ENCODE measurements at regions not wholly inside any gene's neighbourhood (a gene's known extent, or its start where the extent isn't known, plus 50 kb on each side); places are given as distances from the start of the nearest gene placed in this dataset.
"Not testable (repeated sequence)": the region's sequence is repeated elsewhere in the genome, so short reads cannot be mapped to it uniquely, and the experiment has no call there.

DNA sequence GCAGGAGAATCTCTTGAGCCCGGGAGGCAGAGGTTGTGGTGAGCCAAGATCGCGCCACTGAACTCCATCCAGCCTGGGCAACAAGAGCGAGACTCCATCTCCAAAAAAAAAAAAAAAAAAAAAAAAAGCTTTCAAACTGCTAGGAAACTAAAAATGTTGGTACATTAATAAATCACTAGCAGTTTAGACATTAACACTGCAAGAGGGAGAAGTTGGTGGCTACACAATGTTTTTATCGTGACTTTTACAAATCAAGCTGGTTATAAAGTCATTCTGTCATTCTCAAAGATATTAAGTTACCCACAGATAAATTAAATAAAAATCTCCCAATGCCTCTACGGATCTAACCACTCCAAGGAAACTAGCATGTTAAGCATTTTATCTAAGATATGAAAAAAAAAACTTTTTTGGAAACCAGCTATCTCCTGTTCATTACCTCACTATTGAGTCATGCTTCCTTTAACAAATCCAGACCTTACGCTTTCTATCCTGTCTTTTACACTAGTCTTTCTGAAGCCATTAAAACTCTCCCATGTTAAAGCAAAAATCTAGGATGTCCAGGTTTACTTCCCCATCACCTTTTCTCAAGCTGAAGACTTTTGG lies 85.9 kb upstream of the SMURF2 start:
- no peak overlapping the region for H3K4me3 Mint-ChIP-seq (ENCODE audit: low read depth)
- intact Hi-C loops (cut with micrococcal nuclease), result loop anchor here (10.0 kb wide), 1 partner anchor 323 kb away; no protein-coding TSS in a partner anchor
- H3K9me3 Mint-ChIP-seq, result no peaks in the 10 kb centered on the region
- H3K27me3 Mint-ChIP-seq (ENCODE audit: low read depth), result peaks cover 3% of the 10 kb centered on the region
- DNase-seq (ENCODE audit: low spot score), result no peak
- H3K27ac Mint-ChIP-seq, result no peak overlapping the region
- peaks cover 24% of the 10 kb centered on the region for H3K36me3 Mint-ChIP-seq (ENCODE audit: low read depth)
- H3K4me1 Mint-ChIP-seq (ENCODE audit: low read depth), result peaks cover 6% of the 10 kb centered on the region

- no peaks in the 10 kb centered on the region for H3K36me3 Mint-ChIP-seq (ENCODE audit: low read depth)
- intact Hi-C loops (cut with micrococcal nuclease), result loop anchor here (10.0 kb wide), 1 partner anchor 318 kb away; no protein-coding TSS in a partner anchor
- DNase-seq (ENCODE audit: low spot score), result no peak
- no peaks in the 10 kb centered on the region for H3K9me3 Mint-ChIP-seq
- H3K4me3 Mint-ChIP-seq (ENCODE audit: low read depth), result no peak overlapping the region
- H3K4me1 Mint-ChIP-seq (ENCODE audit: low read depth), result peaks cover 5% of the 10 kb centered on the region
- H3K27me3 Mint-ChIP-seq (ENCODE audit: low read depth), result peaks cover 3% of the 10 kb centered on the region
- H3K27ac Mint-ChIP-seq, result no peak overlapping the region
Measured at GRCh38 chr17:64742326-64742725, 80.2 kb upstream of the SMURF2 start.

GRCh38 chr17:64741916-64742315 lies 79.8 kb upstream of the SMURF2 start:
- intact Hi-C loops (cut with micrococcal nuclease), result loop anchor here (10.0 kb wide), 1 partner anchor 317 kb away; no protein-coding TSS in a partner anchor
- not testable (repeated sequence) for H3K4me1 Mint-ChIP-seq (ENCODE audit: low read depth); H3K36me3 Mint-ChIP-seq (ENCODE audit: low read depth); H3K27ac Mint-ChIP-seq; H3K27me3 Mint-ChIP-seq (ENCODE audit: low read depth); DNase-seq (ENCODE audit: low spot score); H3K4me3 Mint-ChIP-seq (ENCODE audit: low read depth); H3K9me3 Mint-ChIP-seq

DNA sequence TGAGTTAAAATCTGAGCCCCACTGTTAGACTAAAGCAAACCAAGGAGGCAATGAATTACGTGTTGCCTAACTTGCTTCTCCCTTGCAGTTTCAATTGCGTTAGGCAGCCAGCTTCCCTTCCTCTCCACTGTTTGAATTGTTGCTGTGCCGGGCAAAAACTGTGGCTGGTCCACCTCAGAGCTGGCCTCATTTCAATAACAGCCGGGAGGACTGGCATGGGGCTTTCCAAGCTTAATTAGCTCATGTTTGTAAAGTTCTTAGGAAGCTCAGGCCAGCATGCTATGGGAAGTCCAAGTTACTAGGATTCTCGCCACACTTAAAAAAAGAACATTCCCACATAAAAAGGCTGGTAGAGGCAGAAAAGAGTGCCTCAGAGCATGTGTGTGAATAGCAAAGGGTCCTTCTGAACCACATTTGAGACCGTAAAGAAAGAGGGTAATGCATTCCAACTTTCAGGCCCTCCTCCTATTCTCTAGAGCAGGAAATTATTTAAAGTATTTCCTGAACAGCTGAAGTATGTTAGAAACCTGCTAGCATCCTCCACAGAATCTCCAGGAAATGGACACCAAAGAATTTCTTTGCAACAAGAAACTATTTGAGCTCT lies 79.0 kb upstream of the SMURF2 start:
- no peak for DNase-seq (ENCODE audit: low spot score)
- no peak overlapping the region for H3K27ac Mint-ChIP-seq
- H3K36me3 Mint-ChIP-seq (ENCODE audit: low read depth), result no peaks in the 10 kb centered on the region
- intact Hi-C loops (cut with micrococcal nuclease), result loop anchor here (10.0 kb wide), 1 partner anchor 316 kb away; no protein-coding TSS in a partner anchor
- H3K4me3 Mint-ChIP-seq (ENCODE audit: low read depth), result no peak overlapping the region
- peaks cover 3% of the 10 kb centered on the region for H3K27me3 Mint-ChIP-seq (ENCODE audit: low read depth)
- H3K9me3 Mint-ChIP-seq, result no peaks in the 10 kb centered on the region
- peaks cover 12% of the 10 kb centered on the region for H3K4me1 Mint-ChIP-seq (ENCODE audit: low read depth)

DNA sequence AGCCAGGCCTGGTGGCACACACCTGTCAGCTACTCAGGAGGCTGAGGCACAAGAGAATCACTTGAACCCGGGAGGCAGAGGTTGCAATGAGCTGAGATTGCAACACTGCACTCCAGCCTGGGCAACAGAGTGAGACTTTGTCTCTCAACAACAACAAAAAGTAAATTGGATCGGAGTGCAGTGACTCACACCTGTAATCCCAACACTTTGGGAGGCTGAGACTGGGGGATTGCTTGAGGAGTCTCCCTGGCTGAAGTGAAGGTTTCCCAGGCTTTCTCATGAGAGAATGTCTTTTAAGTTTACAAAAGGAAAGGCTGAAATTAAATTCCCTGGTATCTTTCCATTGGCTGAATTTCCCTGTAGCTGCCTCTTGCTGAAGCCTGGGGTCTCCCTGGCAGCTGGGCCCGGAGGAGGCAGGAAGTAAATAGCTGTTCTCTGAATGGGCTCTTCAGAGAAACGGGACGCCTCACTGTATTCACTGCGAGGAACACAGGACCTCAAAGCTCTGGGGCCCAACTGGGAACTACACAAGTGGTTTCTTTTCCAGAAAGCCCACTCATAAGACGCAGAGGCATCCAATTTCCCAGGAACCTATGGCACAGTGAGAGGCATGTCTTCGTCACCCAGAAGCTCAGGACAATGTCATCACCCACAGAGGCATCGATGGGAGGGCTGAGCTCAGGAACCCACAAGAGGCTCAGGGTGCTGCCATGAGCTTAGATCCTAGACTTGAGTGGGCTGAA lies 77.4 kb upstream of the SMURF2 start:
- no peaks in the 10 kb centered on the region for H3K36me3 Mint-ChIP-seq (ENCODE audit: low read depth)
- H3K9me3 Mint-ChIP-seq, result no peaks in the 10 kb centered on the region
- H3K4me1 Mint-ChIP-seq (ENCODE audit: low read depth), result peaks cover 12% of the 10 kb centered on the region
- H3K4me3 Mint-ChIP-seq (ENCODE audit: low read depth), result no peak overlapping the region
- DNase-seq (ENCODE audit: low spot score), result no peak
- H3K27ac Mint-ChIP-seq, result no peak overlapping the region
- H3K27me3 Mint-ChIP-seq (ENCODE audit: low read depth), result no peaks in the 10 kb centered on the region
- intact Hi-C loops (cut with micrococcal nuclease), result loop anchor here (10.0 kb wide), 2 partner anchors 75 to 315 kb away; partner anchors contain the start of gene SMURF2

GRCh38 chr17:64736804-64737492 lies 74.8 kb upstream of the SMURF2 start:
- intact Hi-C loops (cut with micrococcal nuclease), result loop anchor here (10.0 kb wide), 1 partner anchor 72 kb away; the partner anchor contains the start of gene SMURF2
- Mint-ChIP-seq H3K9me3 (no peaks in the 10 kb centered on the region), H3K27me3 (ENCODE audit: low read depth) (no peaks in the 10 kb centered on the region), H3K4me1 (ENCODE audit: low read depth) (peaks cover 12% of the 10 kb centered on the region), H3K4me3 (ENCODE audit: low read depth) (no peak overlapping the region), H3K36me3 (ENCODE audit: low read depth) (no peaks in the 10 kb centered on the region), H3K27ac (no peak overlapping the region)
- peak; percentile 50 for DNase-seq (ENCODE audit: low spot score)

- intact Hi-C loops (cut with micrococcal nuclease), result loop anchor here (10.0 kb wide), 1 partner anchor 68 kb away; the partner anchor contains the start of gene SMURF2
- Mint-ChIP-seq H3K36me3 (ENCODE audit: low read depth) (no peaks in the 10 kb centered on the region), H3K4me3 (ENCODE audit: low read depth) (no peak overlapping the region), H3K27me3 (ENCODE audit: low read depth) (no peaks in the 10 kb centered on the region), H3K4me1 (ENCODE audit: low read depth) (peaks cover 7% of the 10 kb centered on the region), H3K9me3 (no peaks in the 10 kb centered on the region), H3K27ac (no peak overlapping the region)
- DNase-seq (ENCODE audit: low spot score), result no peak
Measured at GRCh38 chr17:64732336-64733006, 70.4 kb upstream of the SMURF2 start.

GRCh38 chr17:64730023-64730422 lies 67.9 kb upstream of the SMURF2 start:
- H3K27ac Mint-ChIP-seq; H3K4me1 Mint-ChIP-seq (ENCODE audit: low read depth); H3K27me3 Mint-ChIP-seq (ENCODE audit: low read depth); H3K36me3 Mint-ChIP-seq (ENCODE audit: low read depth); DNase-seq (ENCODE audit: low spot score); H3K4me3 Mint-ChIP-seq (ENCODE audit: low read depth); H3K9me3 Mint-ChIP-seq: not testable (repeated sequence)
- intact Hi-C loops (cut with micrococcal nuclease), result loop anchor here (10.0 kb wide), 1 partner anchor 65 kb away; the partner anchor contains the start of gene SMURF2

- intact Hi-C loops (cut with micrococcal nuclease), result no loop called here
- Mint-ChIP-seq H3K27ac (no peak overlapping the region), H3K9me3 (no peaks in the 10 kb centered on the region), H3K4me3 (ENCODE audit: low read depth) (no peak overlapping the region), H3K27me3 (ENCODE audit: low read depth) (no peaks in the 10 kb centered on the region), H3K4me1 (ENCODE audit: low read depth) (no peaks in the 10 kb centered on the region), H3K36me3 (ENCODE audit: low read depth) (no peaks in the 10 kb centered on the region)
- no peak for DNase-seq (ENCODE audit: low spot score)
Measured at GRCh38 chr17:64729201-64729600, 67.1 kb upstream of the SMURF2 start.

DNA sequence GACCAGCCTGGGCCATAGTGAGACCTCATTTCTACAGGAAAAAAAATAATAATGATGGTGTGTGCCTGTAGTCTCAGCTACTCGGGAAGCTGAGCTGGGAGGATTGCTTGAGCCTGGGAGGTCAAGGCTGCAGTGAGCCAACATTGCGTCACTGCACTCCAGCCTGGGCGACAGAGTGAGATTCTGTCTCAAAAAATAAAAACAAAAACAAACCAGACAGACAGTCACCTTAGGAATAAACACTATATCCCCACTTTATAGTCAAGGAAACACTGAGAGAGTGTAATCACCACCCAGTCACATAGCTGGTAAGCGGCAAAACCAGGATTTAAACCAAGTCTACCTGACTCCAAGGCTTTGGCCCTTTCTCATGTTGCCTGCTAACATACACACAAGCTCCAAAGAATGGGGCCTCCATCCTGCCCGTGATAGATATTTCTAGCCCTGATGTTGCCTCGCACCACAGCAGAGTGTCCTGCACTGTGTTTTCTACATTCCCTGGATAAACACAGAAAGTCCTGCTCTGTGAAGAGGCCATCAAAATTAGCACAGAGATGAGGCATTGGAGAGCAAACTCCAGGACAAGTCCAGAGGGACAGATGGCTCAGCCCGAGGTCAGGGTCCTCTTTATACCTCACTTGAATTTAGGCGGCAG lies 66.1 kb upstream of the SMURF2 start:
- no peaks in the 10 kb centered on the region for H3K9me3 Mint-ChIP-seq
- H3K27ac Mint-ChIP-seq, result no peak overlapping the region
- no peaks in the 10 kb centered on the region for H3K36me3 Mint-ChIP-seq (ENCODE audit: low read depth)
- no peak overlapping the region for H3K4me3 Mint-ChIP-seq (ENCODE audit: low read depth)
- intact Hi-C loops (cut with micrococcal nuclease), result no loop called here
- DNase-seq (ENCODE audit: low spot score), result no peak
- no peaks in the 10 kb centered on the region for H3K27me3 Mint-ChIP-seq (ENCODE audit: low read depth)
- no peaks in the 10 kb centered on the region for H3K4me1 Mint-ChIP-seq (ENCODE audit: low read depth)

DNA sequence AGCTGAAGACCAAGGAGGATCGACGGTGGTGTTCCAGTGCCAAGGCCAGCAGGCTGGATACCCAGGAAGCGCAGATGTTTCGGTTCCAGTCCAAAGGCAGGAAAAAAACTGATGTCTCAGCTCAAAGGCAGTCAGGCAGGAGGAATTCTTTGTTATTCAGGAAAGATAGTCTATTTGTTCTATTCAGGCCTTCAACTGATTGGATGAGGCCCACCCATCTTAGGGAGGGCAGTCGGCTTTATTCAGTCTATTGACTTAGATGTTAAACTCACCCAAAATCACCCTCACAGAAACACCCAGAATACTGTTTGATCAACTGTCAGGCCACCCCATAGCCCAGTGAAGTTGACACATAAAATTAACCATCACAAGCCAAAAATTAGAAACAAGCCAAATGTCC lies 63.9 kb upstream of the SMURF2 start:
- H3K27ac Mint-ChIP-seq; H3K4me1 Mint-ChIP-seq (ENCODE audit: low read depth); H3K4me3 Mint-ChIP-seq (ENCODE audit: low read depth); H3K9me3 Mint-ChIP-seq; intact Hi-C loops (cut with micrococcal nuclease); H3K36me3 Mint-ChIP-seq (ENCODE audit: low read depth); DNase-seq (ENCODE audit: low spot score); H3K27me3 Mint-ChIP-seq (ENCODE audit: low read depth): not testable (repeated sequence)

DNA sequence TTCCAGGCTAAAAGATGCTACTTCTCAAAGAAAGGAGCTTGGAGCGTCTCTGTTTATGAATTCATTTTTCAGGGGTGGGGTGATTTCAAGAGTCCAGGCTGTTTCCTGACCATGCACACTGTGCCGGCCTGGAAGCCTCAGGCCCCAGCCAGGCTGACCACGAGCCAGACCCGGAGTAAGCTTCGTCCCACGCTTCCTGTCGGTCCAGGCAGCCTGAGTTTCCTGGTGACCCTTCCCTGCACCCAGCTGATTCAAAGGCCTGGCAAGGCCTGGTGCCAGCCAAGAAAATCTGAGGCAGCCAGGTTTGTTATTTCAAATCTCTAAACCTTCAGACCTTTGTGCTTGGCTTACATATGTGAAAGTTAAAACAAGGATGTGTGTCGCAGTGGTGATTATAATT lies 62.1 kb upstream of the SMURF2 start:
- DNase-seq (ENCODE audit: low spot score); H3K9me3 Mint-ChIP-seq; H3K36me3 Mint-ChIP-seq (ENCODE audit: low read depth); H3K4me3 Mint-ChIP-seq (ENCODE audit: low read depth); H3K27ac Mint-ChIP-seq; intact Hi-C loops (cut with micrococcal nuclease); H3K27me3 Mint-ChIP-seq (ENCODE audit: low read depth); H3K4me1 Mint-ChIP-seq (ENCODE audit: low read depth): not testable (repeated sequence)

Measured in activated T-helper 2 cell treated with anti-CD3 and anti-CD28 coated beads, Interferon-gamma antibody, Interleukin-2, Interleukin-4, amounts not matched to agents 10 μg/mL and 5 μg/mL and 100 μg/mL, durations not matched to agents 14 hours and 24 hours and 36 hours (primary cell).